ENCODE measurements at regions not wholly inside any gene's neighbourhood (a gene's known extent, or its start where the extent isn't known, plus 50 kb on each side); places are given as distances from the start of the nearest gene placed in this dataset.
"Not testable (repeated sequence)": the region's sequence is repeated elsewhere in the genome, so short reads cannot be mapped to it uniquely, and the experiment has no call there.

GRCh38 chrX:3172156-3172555, 130.9 kb downstream of the ARSF start:
- H3K36me3 ChIP-seq (replicated peaks in 1 of 2; ENCODE audit: control insufficient read depth in 1 of 2, insufficient read depth in 2 of 2, low read length in 2 of 2); H3K4me2 ChIP-seq (ENCODE audit: low read depth, low read length); DNase-seq (ENCODE audit: low spot score); H3K27me3 ChIP-seq (ENCODE audit: control insufficient read depth in 1 of 2, insufficient read depth in 2 of 2, low read length in 2 of 2); H3K27ac ChIP-seq (ENCODE audit: extremely low read length, insufficient read depth, low read length); H4K20me1 ChIP-seq (ENCODE audit: insufficient read depth, low read length); ATAC-seq; H3K9me3 ChIP-seq (ENCODE audit: low read length); H3K4me1 ChIP-seq (ENCODE audit: insufficient read depth, low read length); intact Hi-C loops (cut with micrococcal nuclease; ENCODE audit: unreplicated experiment); H2AFZ ChIP-seq (ENCODE audit: low read length); FAIRE-seq; H3K79me2 ChIP-seq (ENCODE audit: insufficient read depth, low read length); CTCF ChIA-PET (ENCODE audit: low intra/inter-chr PET ratio, low total read pairs); H3K4me3 ChIP-seq (replicated peaks in 1 of 3; ENCODE audit: insufficient read depth in 1 of 3, low read depth in 2 of 3, low read length in 3 of 3); in situ Hi-C loops (cut with HindIII; ENCODE audit: extremely low pct_ligation_motif_present, low pct_unique_long_range_greater_than_20kb); POLR2A ChIA-PET; BruUV-seq (replicated peaks); H3K9ac ChIP-seq (ENCODE audit: insufficient read depth, low read depth, low read length): not testable (repeated sequence)
- WGBS (ENCODE audit: low lambda C conversion rate) = 17% methylated on average over 2 of the region's 3 CpGs

- no peak for TF ChIP-seq BCL6 (CRISPR knock-in tag; IDR thresholded peaks at IDR 0.05)
- no peak for TF ChIP-seq CSRNP2 (CRISPR knock-in tag; conservative IDR thresholded peaks at IDR 0.05; ENCODE audit: low read depth)
- no peak for TF ChIP-seq XRCC5 (optimal IDR thresholded peaks at IDR 0.05; ENCODE audit: low read length)
- no peak for TF ChIP-seq DNMT1 (CRISPR knock-in tag; IDR thresholded peaks at IDR 0.05)
- no peak for TF ChIP-seq KLF11 (CRISPR knock-in tag; IDR thresholded peaks at IDR 0.05)
- TF ChIP-seq SATB2 (CRISPR knock-in tag; IDR thresholded peaks at IDR 0.05) = no peak
- no peak for TF ChIP-seq KLF9 (CRISPR knock-in tag; IDR thresholded peaks at IDR 0.05; ENCODE audit: low read depth)
- no peak for TF ChIP-seq SMARCE1 (IDR thresholded peaks at IDR 0.05; ENCODE audit: borderline replicate concordance)
- TF ChIP-seq ZBTB37 (CRISPR knock-in tag; IDR thresholded peaks at IDR 0.05) = no peak
- no peak for TF ChIP-seq ZNF678 (CRISPR knock-in tag; IDR thresholded peaks at IDR 0.05)
- no peak for TF ChIP-seq GMEB2 (CRISPR knock-in tag; IDR thresholded peaks at IDR 0.05; ENCODE audit: low read depth)
- TF ChIP-seq ASH2L (IDR thresholded peaks at IDR 0.05; ENCODE audit: insufficient read length, low read depth, low read length) = no peak
- no peak for TF ChIP-seq TMF1 (CRISPR knock-in tag; IDR thresholded peaks at IDR 0.05; ENCODE audit: low read depth)
- no peak for TF ChIP-seq EZH2 (conservative IDR thresholded peaks at IDR 0.05; ENCODE audit: low read depth, low read length)
- Histone ChIP-seq H3K9ac (ENCODE audit: insufficient read depth, low read depth, low read length) (no peak overlapping the region), H3K36me3 (replicated peaks in 1 of 2; ENCODE audit: control insufficient read depth in 1 of 2, insufficient read depth in 2 of 2, low read length in 2 of 2) (no peaks in the 10 kb centered on the region), H3K4me2 (ENCODE audit: low read depth, low read length) (no peak overlapping the region), H3K9me3 (ENCODE audit: low read length) (no peaks in the 10 kb centered on the region), H3K27me3 (ENCODE audit: control insufficient read depth in 1 of 2, insufficient read depth in 2 of 2, low read length in 2 of 2) (no peaks in the 10 kb centered on the region), H2AFZ (ENCODE audit: low read length) (no peak overlapping the region), H3K27ac (ENCODE audit: extremely low read length, insufficient read depth, low read length) (no peak overlapping the region), H3K4me3 (replicated peaks in 1 of 3; ENCODE audit: insufficient read depth in 1 of 3, low read depth in 2 of 3, low read length in 3 of 3) (no peak overlapping the region), H3K79me2 (ENCODE audit: insufficient read depth, low read length) (no peaks in the 10 kb centered on the region), H3K4me1 (ENCODE audit: insufficient read depth, low read length) (no peaks in the 10 kb centered on the region), H4K20me1 (ENCODE audit: insufficient read depth, low read length) (no peaks in the 10 kb centered on the region)
- WGBS (ENCODE audit: low lambda C conversion rate) = 48% methylated on average over 4 of the region's 4 CpGs
- in situ Hi-C loops (cut with HindIII; ENCODE audit: extremely low pct_ligation_motif_present, low pct_unique_long_range_greater_than_20kb) (no loop called here), intact Hi-C loops (cut with micrococcal nuclease; ENCODE audit: unreplicated experiment) (no loop called here)
- no peak for DNase-seq (ENCODE audit: low spot score)
- ATAC-seq = no peak
- ChIA-PET POLR2A (no interaction called here), CTCF (ENCODE audit: low intra/inter-chr PET ratio, low total read pairs) (no interaction called here)
- no TSS peak for BruUV-seq (replicated peaks)
- no peak for FAIRE-seq
These were observed 128.2 kb downstream of the ARSF start for GRCh38 chrX:3169421-3169820.
